Activated naive CD8-positive, alpha-beta T cell treated with anti-CD3 and anti-CD28 coated beads, Interleukin-2, amount 50 U/mL, for 16 hours (primary cell): ENCODE measurements at regions not wholly inside any gene's neighbourhood (a gene's known extent, or its start where the extent isn't known, plus 50 kb on each side); places are given as distances from the start of the nearest gene placed in this dataset.

Experiments
- DNase-seq: peaks from one replicate; pipeline ENCODE4 v3.0.0-alpha.2; 2020; ENCODE audit warnings: low read depth, low spot score

GRCh38 chr3:177431525-177432176 is 234.4 kb upstream of the TBL1XR1 start:
- DNase-seq: no peak

GRCh38 chr3:177435301-177435700 is 238.0 kb upstream of the TBL1XR1 start:
- no peak for DNase-seq

GRCh38 chr3:177437513-177438337 is 240.4 kb upstream of the TBL1XR1 start:
- no peak for DNase-seq

GRCh38 chr3:177438596-177439220 is 241.4 kb upstream of the TBL1XR1 start:
- no peak for DNase-seq

GRCh38 chr3:177439694-177440269 is 242.5 kb upstream of the TBL1XR1 start:
- DNase-seq: no peak

- no peak for DNase-seq
Measured at GRCh38 chr3:177440456-177441104, 243.3 kb upstream of the TBL1XR1 start.

GRCh38 chr3:177441276-177441812 is 244.1 kb upstream of the TBL1XR1 start:
- DNase-seq: no peak

GRCh38 chr3:177441813-177442646 is 244.7 kb upstream of the TBL1XR1 start:
- DNase-seq: no peak

- DNase-seq: no peak
Measured at GRCh38 chr3:177443469-177443868, 246.2 kb upstream of the TBL1XR1 start.

GRCh38 chr3:177444696-177445095 is 247.4 kb upstream of the TBL1XR1 start:
- DNase-seq: no peak

GRCh38 chr3:177445549-177445948 is 248.3 kb upstream of the TBL1XR1 start:
- DNase-seq: no peak

- no peak for DNase-seq
Measured at GRCh38 chr3:177446165-177446601, 248.9 kb upstream of the TBL1XR1 start.

GRCh38 chr3:177447938-177448337 is 250.7 kb upstream of the TBL1XR1 start:
- DNase-seq: no peak

GRCh38 chr3:177448987-177449359 is 251.7 kb upstream of the TBL1XR1 start:
- DNase-seq: no peak

GRCh38 chr3:177449360-177450006 is 252.2 kb upstream of the TBL1XR1 start:
- DNase-seq: no peak

- DNase-seq: no peak
Measured at GRCh38 chr3:177451301-177451750, 254.0 kb upstream of the TBL1XR1 start.

GRCh38 chr3:177451864-177452830 is 254.9 kb upstream of the TBL1XR1 start:
- DNase-seq: no peak

GRCh38 chr3:177452831-177453450 is 255.7 kb upstream of the TBL1XR1 start:
- DNase-seq: no peak
